HG02981 (cell line): ENCODE measurements at regions not wholly inside any gene's neighbourhood (a gene's known extent, or its start where the extent isn't known, plus 50 kb on each side); places are given as distances from the start of the nearest gene placed in this dataset.
"Not testable (repeated sequence)": the region's sequence is repeated elsewhere in the genome, so short reads cannot be mapped to it uniquely, and the experiment has no call there.

Experiments
- ATAC-seq: cut with Tn5 transposase; IDR thresholded peaks from one replicate; pipeline ENCODE4 v1.9.1; 2021; ENCODE audit warnings: mild to moderate bottlenecking, moderate library complexity; ENCODE audit not compliant: unreplicated experiment

DNA sequence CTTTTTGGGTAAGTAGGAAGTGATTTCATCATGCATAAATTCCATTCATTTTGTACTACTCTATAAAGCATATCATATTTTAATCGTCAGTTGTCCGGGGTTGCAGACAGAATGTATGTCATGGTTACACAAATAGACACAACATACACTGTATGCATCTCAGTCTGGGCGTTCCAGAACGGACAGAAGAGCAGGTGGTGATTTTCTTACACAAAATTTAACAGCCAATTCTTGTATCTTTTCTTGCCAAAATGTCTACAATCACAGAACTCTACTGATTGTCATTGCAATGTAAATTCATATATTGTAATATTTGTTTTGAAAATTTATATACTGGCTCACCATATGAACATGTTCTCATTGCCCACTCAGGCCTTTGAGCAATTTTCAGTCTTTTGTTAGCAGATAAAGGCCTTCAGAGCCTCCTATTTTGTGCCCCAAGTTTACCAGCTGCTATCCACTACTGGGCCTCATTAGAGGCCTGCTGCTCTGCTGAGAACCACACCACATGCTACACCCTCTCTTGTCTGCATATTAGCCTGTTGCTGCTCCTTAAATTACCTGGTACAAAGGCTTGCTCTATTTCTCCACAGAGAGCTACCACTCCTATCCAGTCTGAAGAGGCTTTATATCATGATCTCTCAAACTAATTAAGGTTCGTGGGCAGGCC lies 61.5 kb downstream of the PRDM13 start:
- no peak for ATAC-seq

DNA sequence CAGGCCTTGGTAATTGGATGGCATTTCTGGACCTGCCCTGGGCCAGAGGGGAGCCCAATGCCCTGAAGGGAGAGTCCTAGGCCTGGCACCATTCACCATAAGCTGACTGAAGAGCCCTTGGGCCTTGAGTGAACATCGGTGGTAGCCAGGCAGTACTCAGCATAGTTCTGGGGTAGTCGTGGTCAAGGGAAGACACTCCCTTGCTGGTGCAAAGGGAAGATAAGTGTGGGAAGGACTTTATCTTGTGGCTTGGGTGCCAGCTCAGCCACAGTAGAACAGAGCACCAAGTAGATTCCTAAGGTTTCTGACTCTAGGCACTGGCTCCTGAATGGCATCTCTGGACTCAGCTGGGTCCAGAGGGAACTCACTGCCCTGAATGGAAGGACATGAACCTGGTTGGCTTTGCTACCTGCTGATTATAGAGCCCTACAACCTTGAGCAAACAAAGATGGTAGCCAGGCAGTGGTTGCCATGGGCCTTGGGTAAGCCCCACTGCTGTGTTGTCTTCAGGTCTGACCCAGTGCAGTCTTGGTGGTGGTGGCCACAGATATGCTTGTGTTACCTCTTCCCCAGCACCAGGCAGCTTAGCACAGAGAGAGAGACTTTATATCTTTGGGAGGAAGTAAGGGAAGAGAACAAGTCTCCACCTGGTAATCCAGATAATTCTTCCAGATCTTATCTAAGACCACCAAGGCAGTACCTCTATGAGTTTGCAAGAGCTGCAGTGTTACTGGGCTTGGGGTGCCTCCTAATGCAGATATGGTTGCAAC lies 83.5 kb downstream of the PRDM13 start:
- no peak for ATAC-seq

DNA sequence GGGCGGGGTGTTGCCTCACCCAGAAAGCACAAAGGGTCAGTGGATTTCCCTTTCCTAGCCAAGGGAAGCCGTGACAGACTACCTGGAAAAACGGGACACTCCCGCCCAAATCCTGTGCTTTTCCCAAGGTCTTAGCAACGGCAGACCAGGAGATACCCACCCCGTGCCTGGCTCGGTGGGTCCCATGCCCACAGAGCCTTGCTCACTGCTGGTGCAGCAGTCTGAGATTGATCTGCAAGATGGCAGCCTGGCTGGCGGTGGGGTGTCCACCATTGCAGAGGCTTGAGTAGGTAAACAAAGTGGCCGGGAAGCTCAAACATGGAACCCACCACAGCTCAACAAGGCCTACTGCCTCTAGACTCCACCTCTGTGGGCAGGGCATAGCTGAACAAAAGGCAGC lies 95.7 kb downstream of the PRDM13 start:
- not testable (repeated sequence) for ATAC-seq

DNA sequence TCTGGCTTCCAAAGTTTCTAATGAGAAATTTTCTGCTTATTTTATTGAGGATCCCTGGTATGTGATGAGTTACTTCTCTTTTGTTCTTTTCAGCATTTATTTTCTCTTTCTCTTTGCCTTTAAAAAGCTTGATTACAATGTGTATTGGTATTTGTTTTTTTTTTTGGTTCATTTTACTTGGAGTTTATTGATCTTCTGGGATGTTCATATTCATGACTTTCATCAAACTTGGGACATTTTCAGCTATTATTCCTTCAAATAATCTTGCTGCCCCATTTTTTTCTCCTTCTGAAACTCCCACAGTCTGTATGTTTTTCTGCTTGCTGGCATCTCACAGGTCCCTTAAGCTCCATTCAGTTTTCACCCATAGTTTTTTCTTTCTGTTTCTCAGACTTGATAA lies 102.4 kb downstream of the PRDM13 start:
- no peak for ATAC-seq

DNA sequence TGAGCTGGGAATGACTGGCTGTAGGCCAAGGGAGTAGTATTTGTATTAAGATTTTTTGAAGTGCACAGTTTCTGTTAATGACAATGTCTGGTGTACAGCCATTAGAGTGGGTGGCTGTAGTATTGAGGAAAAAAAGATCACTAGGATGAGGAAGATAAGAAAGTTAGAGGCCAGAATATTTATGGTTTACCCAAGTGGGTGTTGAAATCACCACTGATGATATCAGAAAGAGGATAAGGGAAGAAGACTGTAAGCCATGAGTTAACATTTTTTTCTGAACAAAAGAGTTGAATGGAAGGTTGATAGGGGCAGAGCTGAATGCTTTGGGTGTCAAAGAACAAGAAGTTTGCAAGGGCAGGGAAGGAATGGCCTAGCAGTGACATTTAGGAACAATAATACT lies 104.7 kb downstream of the PRDM13 start:
- no peak for ATAC-seq

DNA sequence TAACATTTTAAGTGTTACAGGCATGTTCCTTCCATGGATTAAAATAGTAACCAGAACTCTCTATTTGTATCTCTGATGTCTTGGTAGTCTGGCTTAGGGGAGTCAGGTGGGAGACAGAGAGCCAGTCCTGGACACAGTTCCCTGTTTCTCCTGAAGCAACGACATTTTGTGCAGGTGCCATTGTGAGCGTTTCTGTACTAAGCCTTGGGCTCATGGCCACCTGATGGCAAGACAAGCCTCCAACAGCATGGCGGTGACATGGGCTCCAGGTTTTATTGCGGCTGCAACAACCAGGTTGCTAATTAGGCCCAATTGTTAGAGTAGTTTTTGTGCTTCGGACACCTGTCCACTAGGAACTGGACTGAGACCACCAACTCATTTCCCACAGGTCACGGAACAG lies 105.3 kb downstream of the PRDM13 start:
- ATAC-seq, result no peak

DNA sequence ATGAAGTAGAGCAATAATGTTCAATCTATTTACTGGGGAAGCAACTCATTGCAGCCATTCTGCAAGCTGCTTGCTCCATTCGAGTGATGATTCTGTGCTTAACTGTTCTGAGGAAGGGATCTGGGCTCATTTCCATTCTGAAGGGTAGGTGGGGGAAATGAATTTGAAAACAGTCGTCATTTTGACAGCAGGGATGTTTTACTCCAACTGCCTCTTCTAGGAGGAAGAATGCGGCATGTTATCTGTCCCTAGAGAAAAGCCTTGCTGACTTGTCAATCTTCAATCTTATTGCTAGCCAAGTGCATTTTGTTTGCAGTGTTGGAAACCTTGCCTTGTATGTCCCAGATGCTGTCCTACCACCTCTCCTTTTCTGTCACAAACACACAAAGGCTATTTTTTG lies 105.9 kb downstream of the PRDM13 start:
- ATAC-seq, result no peak

DNA sequence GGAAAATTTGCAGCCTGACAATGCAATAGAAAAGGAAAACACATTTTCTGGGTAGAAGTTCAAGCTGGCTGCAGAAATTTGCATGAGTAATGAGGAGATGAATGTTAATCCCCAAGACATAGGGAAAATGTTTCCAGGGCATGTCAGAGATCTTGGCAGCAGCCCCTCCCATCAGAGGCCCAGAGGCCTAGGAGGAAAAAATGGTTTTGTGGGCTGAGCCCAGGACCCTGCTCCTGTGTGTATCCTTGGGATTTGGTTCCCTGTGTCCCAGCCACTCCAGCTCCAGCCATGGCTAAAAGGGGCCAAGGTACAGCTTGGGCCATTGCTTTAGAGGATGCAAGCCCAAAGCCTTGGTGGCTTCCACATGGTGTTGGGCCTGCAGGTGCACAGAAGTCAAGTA lies 115.4 kb downstream of the PRDM13 start:
- not testable (repeated sequence) for ATAC-seq

DNA sequence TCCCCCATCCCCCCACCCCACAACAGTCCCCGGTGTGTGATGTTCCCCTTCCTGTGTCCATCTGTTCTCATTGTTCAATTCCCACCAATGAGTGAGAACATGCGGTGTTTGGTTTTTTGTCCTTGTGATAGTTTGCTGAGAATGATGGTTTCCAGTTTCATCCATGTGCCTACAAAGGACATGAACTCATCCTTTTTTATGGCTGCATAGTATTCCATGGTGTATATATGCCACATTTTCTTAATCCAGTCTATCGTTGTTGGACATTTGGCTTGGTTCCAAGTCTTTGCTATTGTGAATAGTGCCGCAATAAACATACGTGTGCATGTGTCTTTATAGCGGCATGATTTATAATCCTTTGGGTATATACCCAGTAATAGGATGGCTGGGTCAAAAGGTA lies 123.6 kb downstream of the PRDM13 start:
- not testable (repeated sequence) for ATAC-seq

DNA sequence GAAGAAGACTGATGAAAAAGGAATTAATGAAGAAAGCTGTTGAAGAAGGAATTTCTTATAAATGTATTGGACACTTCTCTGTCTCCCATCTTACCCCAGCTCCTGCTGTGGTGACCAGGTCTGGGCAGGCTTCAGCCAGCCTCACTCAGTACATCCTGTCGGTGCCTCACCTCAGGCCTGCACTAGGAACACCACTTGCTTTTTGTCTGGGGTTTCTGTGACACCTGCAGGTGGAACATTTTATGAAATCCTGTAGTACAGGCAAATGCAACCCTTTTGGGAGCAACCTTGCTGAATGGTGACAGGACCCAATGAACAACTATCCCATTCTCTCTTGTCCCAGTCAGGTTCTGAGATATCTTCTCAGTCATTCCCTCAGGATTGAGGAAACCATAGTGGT lies 129.7 kb downstream of the PRDM13 start:
- ATAC-seq, result no peak

DNA sequence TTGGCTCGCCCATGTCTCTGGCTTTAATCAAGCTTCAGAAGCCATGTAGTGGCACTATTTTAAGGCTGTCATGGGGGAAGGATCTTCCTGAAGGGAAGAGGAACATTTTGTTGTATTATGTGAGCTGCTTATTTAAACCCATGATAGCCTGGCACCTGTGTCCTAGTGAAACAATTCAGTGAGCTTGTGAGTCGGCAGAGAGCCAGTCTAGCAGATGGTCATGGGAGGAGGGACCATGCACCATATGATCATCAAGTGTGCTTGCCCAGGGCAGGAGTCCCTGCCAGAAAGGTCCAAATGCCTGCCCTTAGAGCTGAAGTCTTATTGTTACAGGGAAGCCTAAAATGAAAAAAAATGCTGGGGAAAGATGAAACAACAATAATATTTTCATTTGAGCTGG lies 132.9 kb downstream of the PRDM13 start:
- ATAC-seq, result no peak

DNA sequence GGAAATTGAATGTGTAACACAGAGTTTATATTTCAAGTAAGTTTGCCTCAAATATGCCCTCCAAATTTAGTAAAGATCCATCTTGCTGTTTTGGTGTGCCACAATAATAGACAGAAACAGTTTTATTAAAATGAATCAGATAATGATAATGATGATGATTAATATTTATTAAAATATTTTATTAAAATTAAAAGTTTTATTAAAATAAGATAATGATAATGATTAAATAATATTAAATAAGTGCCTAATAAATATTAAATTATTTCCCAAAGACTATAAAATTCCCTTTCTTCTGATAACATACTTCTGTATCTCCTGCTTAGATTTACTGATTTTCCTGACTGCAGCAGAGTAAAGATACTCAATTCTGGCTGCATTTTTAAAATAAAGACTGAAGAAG lies 134.5 kb downstream of the PRDM13 start:
- no peak for ATAC-seq

DNA sequence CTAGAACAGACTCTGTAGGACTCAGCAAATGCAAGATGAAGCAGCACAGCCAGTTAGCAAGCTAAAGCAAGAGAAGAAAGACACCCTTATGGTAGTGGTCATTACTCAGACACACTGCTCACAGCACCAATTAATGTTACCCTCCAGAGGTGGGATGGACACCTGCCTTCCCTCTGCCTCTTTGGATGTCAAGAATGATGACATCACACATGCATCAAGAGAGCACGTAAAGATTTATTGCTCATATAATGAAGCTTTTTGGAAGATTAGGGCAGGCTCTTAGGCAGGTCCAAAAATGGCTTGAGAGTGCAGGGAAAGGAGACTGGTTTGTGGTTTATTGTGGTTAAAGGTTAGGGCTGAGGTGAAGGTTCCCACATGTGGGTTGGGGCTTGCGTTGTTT lies 137.0 kb downstream of the PRDM13 start:
- no peak for ATAC-seq

DNA sequence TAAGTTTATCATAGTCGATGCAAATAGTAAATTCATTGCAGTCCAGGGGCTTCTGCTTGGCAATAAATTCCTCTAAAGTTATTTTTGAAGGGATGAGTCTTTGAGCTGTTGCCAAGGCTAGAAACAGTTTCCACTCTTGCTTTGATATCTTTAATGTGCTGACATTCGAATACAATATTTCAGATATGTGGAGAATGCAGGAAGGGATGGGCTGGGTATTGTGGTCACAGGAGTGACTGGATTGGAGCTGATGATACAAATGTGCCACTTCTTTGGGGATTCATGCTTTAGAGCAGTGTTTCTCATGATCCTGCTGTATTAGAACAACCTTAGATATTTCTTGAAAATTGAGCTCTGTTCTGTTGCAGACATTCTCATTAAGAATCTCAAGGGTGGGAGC lies 139.0 kb downstream of the PRDM13 start:
- ATAC-seq, result no peak

DNA sequence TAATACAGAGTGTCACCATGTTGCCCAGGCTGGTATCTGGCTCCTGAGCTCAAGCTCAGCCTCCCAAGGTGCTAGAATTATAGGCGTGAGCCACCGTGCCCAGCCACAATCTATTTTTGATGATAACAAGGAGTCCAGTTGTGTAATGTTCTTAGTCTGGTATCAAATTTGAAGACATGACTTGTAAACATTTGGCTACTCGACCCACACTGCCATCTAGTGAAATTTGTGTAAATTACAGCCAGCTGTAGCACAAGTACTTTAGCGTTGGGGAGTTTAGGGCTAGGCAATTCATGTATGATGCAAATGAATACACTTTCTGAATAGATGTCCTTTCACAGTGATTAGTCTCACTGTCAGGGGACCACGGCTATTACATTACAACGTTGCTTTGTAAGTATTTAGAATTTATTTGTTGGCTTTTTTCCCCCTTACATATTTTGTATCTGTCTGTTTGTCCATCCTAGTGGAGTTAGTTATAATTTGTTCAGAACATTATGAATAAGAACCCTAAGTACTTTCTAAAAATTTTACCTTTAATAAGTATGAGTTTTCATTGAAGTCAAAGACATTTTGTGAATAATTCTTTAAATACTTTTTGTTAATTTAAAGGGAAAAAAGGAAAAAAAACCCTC lies 139.7 kb downstream of the PRDM13 start:
- ATAC-seq, result peak; percentile 93

DNA sequence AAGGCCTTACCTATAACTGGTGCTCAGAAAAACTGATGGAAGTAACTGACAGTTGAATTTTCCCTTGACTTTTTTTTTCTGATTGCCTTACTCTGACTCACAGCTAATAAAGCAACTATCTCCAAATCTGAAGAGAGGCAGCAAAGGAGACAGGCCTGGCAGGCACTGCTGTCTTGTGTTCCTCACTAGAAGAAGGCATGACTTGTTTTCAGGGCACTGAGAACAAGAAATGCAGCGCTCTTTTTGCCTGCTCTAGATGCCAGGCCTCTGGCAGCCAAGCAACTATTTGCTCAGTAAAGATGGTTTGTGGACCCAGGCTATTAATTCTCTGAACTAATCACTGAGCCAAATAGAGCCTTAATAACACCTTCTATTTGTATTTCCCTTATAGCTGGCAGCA lies 155.1 kb downstream of the PRDM13 start:
- no peak for ATAC-seq

DNA sequence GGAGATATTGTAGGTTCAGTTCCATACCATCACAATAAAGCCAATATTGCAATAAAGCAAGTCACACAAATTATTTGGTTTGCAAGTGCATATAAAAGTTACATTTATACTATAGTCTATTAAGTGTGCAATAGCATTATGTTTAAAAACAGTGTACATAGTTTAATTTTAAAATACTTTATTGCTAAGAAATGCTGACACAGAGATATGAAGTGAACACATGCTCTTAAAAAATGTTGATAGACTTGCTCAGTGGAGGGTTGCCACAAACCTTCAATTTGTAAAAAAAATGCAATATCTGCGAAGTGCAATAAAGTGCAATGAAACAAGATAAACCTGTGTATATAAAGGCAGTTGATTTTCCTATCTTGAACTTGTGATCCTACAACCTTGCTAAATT lies 161.5 kb downstream of the PRDM13 start:
- no peak for ATAC-seq

DNA sequence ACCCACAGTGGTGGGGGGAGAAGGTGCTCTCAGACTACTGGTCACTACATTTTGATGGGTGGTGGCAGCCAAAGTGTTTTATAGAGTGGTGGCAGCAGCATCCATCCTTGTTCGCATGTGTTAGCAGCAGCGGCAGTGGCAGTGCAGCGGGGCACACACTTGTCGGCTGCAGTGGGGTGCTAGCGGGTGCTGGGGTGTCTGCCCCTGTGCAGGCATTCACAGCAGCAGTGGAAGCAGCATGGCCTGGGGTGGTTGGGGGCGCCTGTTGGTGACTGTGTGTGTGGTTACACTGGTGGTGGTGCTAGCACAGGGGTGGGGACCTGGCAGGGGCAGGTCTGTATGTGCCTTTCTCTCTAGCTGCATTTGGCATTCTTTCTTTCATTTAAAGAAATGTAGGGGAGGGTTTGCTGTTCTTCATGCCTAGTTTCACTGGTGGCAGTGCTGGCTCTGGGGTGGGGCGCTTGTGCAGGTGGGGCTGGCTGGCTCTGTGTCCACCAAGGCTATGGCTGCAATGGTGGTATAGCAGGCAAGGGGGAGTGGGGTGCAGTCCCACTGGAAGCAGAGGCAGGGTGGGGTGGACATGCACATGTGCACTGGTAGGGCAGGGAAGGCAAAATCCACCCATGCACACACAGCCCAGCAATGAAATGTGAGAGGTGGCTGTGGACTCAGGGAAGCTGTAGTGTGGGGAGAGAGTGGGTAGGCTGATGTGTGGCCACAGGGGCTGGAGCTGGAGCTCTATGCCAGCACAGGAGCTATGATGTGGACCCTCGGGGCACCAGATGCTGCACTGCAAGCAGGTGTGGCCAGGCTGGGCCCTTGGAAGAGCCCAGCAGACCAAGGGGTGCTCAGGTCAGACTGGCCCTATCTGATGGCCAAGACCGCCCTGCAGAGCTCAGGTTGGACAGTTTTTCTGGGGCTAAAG lies 173.3 kb downstream of the PRDM13 start:
- no peak for ATAC-seq

DNA sequence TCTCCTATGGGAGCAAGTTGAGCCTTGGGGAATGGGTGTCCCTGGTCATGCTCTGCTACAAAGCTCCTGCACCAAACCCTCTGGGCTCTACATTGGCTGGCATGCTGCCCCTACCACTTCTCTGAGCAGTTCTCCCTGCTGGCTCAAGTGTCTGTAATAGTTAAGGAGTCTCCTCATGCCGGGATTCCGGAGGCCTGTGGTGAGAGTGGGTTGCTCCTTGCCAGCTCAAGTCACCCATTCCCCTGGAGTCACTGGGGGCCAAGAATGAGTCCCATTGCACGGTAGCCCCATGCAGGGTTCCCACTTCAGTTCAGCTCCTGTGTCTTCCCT lies 173.9 kb downstream of the PRDM13 start:
- no peak for ATAC-seq

DNA sequence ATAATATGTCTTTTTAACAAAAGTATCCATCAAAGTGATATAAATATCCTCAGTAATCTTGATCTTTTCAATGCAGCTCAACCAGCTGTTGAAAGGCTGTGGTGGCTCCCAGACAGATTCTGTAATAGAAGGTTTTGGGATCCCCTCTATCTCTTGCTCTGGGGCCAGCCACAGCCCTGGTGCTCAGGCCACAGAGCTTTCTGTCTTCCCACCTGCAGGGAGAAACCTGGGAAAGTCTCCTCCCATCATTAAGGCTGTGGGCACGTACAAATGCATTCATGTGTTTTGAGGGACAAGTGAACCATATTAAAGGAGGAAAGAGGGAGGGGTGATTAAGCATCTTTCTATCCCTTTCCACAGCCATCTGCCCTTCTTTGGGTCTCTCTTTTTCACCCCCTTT lies 183.1 kb downstream of the PRDM13 start:
- ATAC-seq, result no peak

DNA sequence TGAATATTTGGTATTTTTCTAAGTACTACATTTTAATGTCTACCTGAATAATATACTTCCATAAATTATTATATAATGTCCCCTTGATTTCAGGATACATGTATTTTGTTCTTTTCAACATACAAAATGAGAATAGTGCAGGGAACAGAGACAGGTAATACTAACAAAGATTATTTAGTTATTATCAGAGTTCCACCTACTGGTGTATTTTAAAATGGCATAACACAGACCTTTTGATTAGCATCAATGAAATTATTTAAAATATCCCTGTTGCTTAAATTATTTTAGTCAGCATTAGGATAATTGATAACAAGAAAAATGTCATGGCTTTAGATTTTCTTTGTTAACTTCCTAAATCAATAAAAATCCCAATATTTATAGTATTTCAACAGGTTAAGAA lies 184.0 kb downstream of the PRDM13 start:
- no peak for ATAC-seq
